SIG-M5 treated with dmso at 0.1 percent for 504 hours (cell line): ENCODE measurements at regions not wholly inside any gene's neighbourhood (a gene's known extent, or its start where the extent isn't known, plus 50 kb on each side); places are given as distances from the start of the nearest gene placed in this dataset.

Experiments
- DNase-seq: peaks from one replicate; lab custom pipeline; 2025; ENCODE audit not compliant: unreplicated experiment; lab: John Stamatoyannopoulos, UW

DNA sequence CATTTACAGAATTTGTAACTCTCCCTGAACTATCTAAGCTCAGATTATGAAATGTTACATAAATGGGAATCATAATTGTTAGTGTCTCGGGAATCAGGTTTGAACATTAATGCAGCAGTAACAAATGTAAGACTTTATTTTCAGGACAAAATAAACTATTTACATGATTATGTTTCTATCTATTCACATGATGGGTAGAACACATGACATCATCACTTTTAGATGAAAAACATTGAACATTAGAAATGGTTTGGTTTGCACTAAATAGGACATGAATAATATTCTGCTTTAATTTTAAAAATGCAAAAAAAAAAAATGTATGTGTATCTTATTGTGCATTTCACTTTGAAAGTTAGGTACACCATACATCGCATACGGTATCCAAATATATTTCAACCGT, 745.5 kb upstream of the POT1 start:
- no peak for DNase-seq

DNA sequence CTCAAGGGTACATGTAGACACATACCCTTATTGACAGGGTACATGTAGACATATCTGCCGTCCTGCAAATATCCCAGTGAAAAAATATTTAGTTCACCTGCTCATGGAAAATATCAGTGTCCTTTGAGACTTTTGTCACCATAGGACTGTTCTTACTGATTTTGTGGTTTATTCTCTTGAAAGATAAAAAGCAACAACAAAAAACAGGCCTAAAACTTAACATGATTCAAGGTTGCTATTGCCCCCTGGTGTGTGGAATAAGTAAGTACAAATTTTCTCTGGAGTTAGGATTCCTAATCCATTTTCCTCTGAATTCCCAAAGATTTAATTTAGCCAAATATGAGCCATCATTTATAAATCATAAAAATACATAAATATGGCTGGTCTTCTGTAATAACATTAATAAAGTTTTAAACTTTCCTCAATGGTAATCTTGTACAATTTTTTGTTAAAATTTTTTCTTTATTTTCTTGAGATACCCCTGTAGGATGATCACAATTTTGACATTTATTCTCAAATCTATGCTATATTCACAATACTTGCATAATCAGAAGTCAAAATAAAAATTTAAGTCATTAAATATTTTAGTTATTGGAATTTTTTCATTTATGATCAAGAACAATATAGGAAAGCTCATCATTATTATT, 741.4 kb upstream of the POT1 start:
- DNase-seq: no peak

DNA sequence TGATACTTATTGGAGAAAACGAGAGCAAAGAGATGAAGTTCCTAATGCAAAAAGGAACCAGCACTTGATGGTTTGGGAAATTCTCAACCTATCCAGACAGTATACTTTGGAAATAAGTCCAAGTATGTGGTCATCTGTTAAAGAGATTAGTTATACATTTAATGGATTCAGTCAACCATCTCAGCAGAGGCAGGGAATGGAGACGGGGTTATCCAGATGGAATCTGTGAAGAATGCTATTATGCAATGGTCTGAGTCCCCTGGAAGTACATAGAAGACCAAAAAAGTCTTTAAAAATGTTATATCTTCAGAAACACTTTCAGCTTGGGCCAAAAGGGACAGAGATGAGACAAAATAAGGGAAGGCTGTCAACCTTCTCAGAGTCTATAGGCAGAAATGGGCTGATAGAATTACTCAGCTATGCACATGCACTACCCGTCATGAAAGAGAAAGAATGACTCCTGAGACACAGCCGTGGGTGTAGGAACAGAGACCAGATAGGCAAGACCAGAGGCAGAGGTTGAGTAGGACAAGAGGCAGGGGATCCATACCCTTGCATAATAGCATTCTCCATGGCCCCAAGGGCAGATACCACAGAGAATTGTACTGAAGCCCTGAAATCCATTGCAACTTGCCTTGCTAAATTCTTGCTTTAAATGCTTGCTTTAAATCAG, 738.8 kb upstream of the POT1 start:
- DNase-seq: no peak

DNA sequence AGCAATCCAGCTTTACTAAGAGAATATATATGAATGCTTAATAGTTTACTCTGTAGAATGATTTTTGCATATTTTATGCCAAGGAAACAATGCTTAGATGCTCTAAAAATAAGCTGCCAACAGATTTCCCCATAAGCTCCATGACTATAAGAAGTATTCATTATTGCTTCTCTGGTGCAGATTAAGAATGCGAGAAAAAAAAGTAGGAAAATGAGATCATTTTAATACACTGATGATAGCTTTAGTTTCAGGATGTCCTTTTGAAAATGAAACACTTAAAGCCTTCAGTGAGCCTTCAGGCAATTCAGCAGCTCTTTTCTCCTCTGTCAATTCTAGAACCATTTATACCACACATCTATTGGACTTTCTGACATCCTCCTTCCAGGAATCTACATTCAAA, 735.0 kb upstream of the POT1 start:
- no peak for DNase-seq

DNA sequence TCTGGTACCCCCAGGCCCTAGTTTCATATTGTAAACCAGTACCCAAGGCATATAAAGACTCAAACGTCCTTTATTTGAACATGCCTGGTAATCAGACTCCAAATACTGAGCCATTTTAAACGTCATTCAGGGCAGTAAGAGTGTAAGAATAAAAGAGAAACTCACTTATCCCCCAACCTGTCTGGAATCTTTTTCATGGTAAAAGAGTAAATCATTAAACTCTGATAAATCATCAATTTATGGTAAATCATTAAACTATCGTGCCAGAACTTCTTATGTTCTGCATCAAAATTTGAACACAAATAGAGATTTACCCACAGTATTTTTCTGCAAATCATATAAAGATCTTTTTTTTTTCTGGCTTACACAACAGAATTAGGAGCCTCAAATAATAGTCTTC, 734.3 kb upstream of the POT1 start:
- no peak for DNase-seq

DNA sequence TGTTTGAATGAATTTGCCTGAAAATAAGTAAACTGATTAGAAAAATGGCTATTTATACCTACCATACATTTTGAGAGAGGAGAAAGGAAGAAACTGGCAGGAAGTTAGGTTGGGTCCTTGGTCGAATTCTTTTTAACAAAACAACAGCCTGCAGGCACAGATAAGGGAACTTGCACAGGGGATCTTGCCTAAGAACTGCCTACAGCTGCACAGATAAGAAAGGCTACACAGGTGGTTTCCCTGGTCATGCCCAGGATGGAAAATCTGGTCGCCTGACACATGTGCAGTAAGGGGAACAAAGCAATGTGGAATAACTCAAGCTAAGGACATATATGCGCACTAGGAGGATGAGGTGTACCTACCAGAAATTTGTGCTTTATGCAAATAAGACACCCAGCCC, 732.1 kb upstream of the POT1 start:
- DNase-seq: no peak

DNA sequence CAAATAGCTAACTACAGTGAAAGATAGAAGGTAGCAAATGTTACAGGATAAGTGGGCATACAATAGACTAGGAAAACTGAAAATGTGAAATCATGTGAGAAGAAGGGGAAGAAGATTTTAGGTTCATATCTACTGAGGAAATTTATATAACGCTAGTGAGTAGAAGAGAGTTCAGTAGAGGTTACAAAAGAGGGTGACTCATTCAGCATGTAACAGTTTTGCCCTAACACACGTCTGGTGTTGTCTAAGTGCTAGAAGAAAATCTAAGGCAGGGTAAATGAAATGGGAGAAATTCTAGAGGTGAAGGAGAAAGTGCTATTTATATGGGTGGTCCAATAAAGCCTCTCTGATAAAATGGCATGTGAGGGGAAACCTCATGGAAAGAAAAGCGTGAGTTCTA, 731.4 kb upstream of the POT1 start:
- no peak for DNase-seq

DNA sequence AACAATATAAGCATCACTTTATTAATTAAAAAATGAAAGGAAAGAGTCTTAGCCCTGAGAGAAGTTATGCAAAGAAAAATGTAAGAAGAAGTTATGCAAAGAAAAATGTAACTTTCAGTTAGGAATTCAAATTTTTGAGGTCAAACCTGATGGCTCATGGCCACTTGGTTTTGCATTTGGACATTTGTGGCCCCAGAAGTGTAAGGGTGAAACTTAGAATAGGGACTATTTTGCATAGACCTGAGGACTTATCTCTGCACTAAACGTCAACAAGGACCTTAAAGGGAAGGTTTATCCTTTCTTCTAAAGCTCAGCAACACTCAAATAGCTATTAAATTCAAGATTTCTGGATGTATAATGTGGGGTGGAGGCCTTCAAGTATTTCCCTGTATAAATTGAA, 724.5 kb upstream of the POT1 start:
- no peak for DNase-seq

DNA sequence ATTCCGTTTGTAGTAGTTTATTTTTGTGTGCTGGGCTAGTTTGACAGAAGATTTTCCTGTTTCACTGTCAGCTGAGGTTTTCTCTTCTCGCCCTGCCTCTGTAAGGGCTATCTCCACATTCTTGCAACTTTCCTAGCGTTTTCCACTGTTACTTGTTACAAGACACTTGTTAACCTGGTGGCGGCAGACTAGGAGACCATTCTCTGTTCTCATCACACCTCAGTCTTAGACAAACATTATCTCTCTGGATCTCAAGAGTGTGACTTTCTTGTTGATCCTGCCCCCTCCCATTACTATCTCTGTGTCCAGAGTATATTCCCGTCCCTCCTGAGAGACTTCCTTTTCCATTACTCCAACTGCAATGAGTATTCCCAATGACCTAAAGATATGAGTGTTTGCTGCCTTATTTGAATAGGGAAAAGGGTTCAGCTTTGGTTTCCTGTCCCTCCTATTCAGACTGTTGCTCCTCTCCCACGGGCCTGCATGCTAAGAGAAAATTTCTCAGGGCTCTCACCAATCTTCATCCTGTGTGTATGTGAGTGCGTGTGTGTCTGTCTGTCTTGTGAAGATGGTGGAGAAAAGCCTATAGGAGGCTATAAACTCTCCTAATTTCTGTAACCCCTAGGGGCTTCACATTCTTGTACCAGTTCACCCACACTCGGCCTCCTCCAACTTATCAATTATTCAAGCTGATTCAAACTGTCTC, 722.4 kb upstream of the POT1 start:
- no peak for DNase-seq

DNA sequence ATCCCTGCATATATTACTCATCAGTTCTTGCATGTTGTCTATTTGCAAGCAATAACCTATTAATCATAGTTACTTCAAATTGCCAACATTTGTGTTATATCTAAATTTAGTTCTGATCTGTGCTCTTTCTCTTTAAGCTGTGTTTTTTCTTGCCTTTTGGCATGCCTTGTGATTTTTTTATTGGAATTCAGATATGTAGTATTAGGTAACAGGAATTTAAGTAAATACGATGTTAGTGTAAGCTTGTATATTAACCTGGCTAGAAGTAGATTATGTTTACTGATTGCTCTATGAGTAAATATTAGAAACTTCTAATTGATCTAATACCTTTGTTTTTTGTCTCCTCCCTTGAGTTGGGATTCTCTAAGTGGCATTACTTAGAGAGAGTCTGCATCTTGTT, 718.9 kb upstream of the POT1 start:
- DNase-seq: no peak

DNA sequence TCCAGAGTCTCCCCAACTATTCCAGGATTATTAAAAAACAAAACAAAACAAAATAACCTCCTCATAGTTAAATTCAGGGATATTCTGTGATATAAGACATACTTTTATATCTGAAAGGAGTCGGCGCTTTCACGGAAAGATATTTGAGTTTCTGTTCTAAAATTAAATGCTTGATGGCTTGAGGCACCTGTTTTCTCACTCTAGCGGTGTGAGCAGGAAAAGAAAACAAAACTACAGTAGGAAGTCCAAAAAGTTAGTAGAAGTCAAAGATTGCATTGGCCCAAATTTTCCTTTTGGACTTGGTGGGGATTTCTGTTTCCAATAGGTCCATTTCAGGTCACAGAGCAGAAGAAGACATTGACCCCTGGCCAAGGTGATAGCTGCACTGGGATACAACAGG, 716.1 kb upstream of the POT1 start:
- DNase-seq: no peak

DNA sequence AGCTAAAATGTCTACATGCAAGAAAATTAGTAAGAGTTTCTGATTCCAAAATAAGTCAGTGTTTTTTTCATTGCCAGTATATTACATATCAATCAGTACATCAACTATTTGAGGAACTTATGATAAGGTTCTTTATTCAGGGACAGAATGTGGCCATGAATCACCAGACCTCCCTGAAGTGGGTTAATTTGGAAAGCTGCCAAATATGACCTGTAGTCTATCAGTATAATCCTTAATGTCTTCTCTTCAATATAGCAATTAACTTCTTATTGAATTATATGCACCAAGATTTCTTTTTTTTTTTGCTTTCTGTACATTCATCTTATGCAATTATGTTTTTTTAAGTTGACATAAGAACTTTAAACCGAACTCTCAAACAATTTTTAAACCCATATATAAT, 714.5 kb upstream of the POT1 start:
- DNase-seq: no peak

DNA sequence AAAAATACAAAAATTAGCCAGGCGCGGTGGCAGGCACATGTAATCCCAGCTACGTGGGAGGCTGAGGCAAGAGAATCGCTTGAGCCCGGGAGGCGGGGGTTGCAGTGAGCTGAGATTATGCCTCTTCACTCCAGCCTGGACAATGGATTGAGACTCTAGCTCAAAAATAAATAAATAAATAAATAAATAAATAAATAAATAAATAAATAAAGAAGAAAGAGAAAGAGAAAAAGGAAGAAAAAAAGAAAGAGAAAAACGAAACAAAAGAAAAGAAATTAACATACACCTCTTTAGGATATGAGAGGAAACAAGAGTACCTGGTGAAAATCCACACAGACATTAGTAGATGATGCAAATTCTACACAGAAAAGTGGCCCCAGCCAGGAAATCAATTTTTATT, 713.7 kb upstream of the POT1 start:
- DNase-seq: no peak

DNA sequence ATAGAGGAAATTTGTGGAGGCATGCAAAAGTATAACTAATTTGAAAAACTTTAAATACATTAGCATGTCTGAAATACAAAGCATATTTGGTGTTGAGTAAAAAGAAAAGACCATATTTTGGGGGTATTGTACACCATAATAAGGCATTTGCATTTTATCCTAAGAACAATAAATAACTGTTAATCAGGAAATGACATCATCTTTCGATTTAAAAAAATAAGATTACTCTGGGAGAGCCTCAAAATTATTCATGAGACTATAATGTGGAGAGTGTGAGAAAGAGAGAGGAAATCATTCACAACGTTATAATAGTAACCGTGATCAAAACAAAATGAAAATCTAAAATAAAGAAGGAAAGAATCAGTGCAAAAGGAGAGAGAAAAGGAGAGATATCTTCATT, 712.3 kb upstream of the POT1 start:
- DNase-seq: no peak

DNA sequence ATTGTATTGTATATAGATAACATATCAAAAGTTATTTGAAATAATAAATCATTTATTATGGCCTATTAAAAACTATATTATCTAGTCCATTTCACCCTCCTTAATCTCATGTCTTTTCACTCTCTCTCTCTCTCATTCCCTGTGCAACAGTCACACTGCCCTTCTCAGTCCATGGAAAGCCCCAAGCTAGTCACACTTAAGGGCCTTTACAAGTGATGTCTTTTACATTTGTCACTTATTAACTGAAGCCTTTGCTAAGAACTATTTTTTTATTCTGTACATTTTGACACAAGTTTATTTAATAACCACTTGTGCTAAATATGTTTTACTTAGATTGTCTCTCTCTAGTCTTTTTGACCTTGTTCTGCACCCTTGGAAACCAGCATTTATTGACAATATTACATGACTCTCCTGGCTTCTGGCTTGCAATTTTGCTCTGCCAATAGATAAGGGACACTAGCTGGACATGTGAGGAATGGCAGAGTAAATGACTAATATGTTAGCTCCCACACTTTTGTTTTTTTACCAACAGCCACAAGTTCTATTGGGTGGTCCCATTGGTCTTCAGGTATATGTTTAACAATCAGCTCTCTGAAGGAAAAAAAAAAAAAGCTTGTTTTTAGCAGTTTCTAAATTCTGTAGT, 706.8 kb upstream of the POT1 start:
- no peak for DNase-seq

DNA sequence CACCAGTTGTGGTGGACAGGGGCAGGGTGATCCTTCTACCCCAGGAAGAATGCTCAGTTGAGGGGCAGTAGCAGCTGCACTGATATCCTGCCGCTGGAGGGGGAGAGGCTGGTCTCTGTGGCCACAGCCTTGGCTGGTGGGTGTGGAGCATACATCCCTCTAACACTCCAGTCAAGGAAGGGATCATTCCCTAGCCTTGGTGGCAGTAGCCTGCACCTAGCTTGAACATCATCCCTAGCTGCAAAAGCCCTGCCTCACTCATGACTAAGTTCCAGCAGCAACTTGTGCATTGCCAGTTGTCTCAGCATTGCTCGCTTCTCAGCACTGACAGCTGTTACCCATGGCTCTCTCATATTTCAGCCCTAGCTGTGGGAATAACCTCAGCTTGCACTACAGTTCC, 688.9 kb upstream of the POT1 start:
- DNase-seq: no peak

DNA sequence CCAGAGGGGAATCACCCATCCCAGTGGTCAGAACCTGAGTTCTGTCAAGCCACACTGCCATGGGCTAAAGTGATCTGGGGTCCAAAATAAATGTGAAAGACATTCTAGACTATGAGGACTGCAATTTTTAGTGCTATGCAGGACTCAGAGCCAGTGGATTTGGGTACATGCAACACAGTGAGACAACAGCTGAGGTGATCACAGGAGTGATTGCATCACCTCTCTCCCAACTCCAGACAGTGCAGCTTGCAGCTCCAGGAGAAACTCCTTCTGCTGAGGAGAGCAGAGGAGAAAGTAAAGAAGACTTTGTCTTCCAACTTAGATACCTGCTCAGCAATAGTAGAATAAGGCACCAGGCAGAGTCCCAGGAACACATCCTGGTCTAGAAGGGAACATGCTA, 682.0 kb upstream of the POT1 start:
- DNase-seq: no peak

DNA sequence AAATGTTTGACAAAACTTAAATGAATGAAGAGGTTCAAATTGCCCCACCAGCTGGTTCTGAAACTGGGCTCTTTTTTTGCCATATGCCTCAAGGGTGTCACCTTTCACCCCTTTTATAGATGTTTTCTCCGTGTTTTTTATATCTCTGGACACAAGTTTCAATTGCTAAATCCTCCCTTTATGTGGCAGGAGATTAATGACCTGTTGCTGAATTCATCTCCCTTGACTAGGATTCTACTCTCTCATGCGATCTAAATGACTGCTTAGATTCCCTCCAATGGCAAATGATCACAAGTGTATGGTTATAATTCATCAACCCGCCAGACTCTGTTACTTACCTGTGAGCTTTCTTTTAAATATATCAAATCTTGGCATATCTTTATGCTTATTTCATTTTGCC, 677.0 kb upstream of the POT1 start:
- no peak for DNase-seq

DNA sequence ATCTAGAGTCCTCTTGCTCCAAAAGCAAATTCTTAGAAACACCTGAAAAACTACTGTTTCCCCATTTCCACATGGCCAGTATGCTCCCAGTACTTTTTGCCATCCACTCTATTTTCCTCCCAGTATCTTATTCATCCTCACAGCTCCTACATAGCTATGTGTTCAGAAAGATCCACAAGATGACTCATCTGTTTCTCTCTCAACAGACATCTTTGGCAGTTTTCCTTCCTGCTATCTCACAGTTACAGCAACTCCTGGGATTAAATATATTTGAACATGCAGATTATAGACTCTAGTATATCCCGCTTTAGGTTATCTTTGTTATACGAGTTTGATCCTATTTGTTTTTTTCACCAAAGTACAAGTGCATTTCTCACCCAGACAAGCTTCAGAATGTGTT, 675.6 kb upstream of the POT1 start:
- no peak for DNase-seq

DNA sequence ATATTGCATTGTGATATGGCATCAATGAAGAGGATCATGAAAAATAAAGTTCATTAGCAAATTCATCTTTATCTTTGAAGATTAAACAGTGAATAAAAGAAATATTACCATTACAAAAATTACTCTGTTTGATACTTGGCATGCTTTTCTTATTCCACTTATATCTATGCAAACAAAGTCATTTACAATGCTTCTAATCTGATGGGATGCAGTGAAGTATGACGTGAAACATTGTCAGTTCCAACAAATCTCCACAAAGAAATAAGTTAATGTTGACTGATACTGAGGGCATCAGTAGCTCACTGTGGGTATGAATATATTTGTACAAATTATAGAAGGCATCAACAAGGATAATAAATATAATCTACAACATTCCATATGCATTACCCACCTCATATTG, 672.8 kb upstream of the POT1 start:
- DNase-seq: no peak

DNA sequence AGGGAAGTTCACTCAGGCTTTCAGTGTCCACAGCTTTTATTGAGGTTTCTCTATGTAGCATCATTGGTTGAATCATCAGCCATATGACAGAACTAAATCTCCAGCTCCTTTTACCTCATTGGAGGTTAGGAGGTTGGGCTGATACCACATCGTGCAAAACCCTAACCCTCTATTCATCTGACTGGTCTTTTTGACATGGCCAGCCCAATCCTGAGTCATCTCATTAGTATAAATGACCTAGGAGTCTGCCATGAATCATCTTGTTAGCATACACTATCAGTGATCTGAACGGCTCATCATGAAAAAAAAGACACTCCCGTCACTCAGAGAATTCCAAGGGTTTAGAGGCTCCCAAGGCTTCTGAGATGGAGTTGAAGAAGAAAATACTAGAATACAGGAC, 669.8 kb upstream of the POT1 start:
- no peak for DNase-seq

DNA sequence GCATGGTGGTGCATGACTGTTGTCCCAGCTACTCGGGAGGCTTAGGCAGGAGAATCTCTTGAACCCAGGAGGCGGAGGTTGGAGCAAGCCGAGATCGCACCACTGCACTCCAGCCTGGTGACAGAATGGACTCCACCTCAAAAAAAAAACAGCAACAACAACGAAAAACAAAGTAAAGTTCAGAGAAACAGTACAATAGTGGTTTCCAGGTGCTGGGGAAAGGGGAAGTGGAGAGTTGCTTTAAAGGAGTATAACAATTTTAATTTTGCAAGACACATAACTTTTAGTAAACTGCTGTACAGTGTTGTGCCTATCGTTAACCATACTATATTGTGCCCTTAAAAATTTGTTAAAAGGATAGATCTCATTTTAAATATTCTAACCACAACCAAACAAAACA, 662.7 kb upstream of the POT1 start:
- DNase-seq: no peak
